ENCODE measurements at regions not wholly inside any gene's neighbourhood (a gene's known extent, or its start where the extent isn't known, plus 50 kb on each side); places are given as distances from the start of the nearest gene placed in this dataset.

DNA sequence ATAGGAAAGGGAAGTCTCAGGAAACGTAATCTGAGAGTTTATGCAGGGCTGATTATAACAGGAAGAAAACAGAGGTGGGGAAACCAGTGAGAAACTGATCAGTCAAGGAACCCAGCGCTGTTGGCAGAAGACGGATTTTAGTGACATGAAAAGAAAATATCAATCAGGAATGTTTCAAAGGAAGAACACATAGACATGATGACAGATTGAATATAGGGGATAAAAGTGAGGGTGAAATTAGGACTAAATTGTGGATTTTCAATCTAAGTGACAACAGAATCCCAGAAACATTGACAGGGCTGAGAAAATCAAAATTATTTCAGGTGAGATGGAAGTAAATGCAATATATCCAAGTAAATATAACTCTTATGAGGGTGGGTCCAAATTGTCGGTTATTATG, 199.8 kb upstream of the CCDC150 start:
- Histone ChIP-seq H3K4me2 (replicated peaks; ENCODE audit: low read depth, low read length, poor library complexity, severe bottlenecking) (no peak overlapping the region), H3K79me2 (ENCODE audit: control insufficient read depth, insufficient read depth, low read length) (no peaks in the 10 kb centered on the region), H4K20me1 (ENCODE audit: control insufficient read depth, insufficient read depth, low read length, poor library complexity, severe bottlenecking) (no peaks in the 10 kb centered on the region), H2AFZ (ENCODE audit: insufficient read depth, low read depth, low read length, poor library complexity, severe bottlenecking) (no peak overlapping the region), H3K27me3 (replicated peaks in 1 of 4; ENCODE audit: control extremely low read depth in 1 of 4, control insufficient read depth in 3 of 4, insufficient read depth in 4 of 4, low read length in 3 of 4) (no peaks in the 10 kb centered on the region), H3K4me3 (ENCODE audit: control extremely low read depth in 1 of 5, extremely low read depth in 1 of 5, insufficient read depth in 1 of 5, low read depth in 2 of 5, low read length in 4 of 5) (no peak overlapping the region), H3K27ac (ENCODE audit: low read length in 2 of 2) (no peak overlapping the region), H3K4me1 (ENCODE audit: control insufficient read depth in 2 of 2, insufficient read depth in 2 of 2, low read length in 2 of 2) (no peaks in the 10 kb centered on the region), H3K36me3 (replicated peaks in 1 of 2; ENCODE audit: control extremely low read depth in 1 of 2, control insufficient read depth in 1 of 2, extremely low read depth in 1 of 2, insufficient read depth in 2 of 2, low read length in 1 of 2) (no peaks in the 10 kb centered on the region), H3K9me3 (ENCODE audit: control extremely low read depth in 1 of 3, control insufficient read depth in 2 of 3, insufficient read depth in 1 of 3, low read length in 2 of 3) (no peaks in the 10 kb centered on the region), H3K9ac (ENCODE audit: low read length) (no peak overlapping the region)
- ATAC-seq (ENCODE audit: low read depth) (no peak), DNase-seq (no peak)
- intact Hi-C loops (cut with micrococcal nuclease) = no loop called here
- Mint-ChIP-seq H3K4me1 (no peaks in the 10 kb centered on the region), H3K9me3 (ENCODE audit: insufficient read depth) (no peaks in the 10 kb centered on the region), H3K27me3 (peaks cover 4% of the 10 kb centered on the region), H3K4me3 (no peak overlapping the region), H3K27ac (no peak overlapping the region)
- CTCF ChIA-PET = interaction anchor here (1.1 kb wide), 1 partner anchor 10 kb away, joined by 3 read pairs; no protein-coding TSS in a partner anchor
- 94% methylated on average over 3 of the region's 4 CpGs for WGBS (ENCODE audit: insufficient coverage)
- POLR2A ChIA-PET = no interaction called here
- TF ChIP-seq, protein P1, sequence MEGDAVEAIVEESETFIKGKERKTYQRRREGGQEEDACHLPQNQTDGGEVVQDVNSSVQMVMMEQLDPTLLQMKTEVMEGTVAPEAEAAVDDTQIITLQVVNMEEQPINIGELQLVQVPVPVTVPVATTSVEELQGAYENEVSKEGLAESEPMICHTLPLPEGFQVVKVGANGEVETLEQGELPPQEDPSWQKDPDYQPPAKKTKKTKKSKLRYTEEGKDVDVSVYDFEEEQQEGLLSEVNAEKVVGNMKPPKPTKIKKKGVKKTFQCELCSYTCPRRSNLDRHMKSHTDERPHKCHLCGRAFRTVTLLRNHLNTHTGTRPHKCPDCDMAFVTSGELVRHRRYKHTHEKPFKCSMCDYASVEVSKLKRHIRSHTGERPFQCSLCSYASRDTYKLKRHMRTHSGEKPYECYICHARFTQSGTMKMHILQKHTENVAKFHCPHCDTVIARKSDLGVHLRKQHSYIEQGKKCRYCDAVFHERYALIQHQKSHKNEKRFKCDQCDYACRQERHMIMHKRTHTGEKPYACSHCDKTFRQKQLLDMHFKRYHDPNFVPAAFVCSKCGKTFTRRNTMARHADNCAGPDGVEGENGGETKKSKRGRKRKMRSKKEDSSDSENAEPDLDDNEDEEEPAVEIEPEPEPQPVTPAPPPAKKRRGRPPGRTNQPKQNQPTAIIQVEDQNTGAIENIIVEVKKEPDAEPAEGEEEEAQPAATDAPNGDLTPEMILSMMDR (IDR thresholded peaks at IDR 0.05) = no peak
- TF ChIP-seq EZH2 (IDR thresholded peaks at IDR 0.05; ENCODE audit: borderline replicate concordance, insufficient read depth, low read depth, low read length, poor library complexity, severe bottlenecking) = no peak

DNA sequence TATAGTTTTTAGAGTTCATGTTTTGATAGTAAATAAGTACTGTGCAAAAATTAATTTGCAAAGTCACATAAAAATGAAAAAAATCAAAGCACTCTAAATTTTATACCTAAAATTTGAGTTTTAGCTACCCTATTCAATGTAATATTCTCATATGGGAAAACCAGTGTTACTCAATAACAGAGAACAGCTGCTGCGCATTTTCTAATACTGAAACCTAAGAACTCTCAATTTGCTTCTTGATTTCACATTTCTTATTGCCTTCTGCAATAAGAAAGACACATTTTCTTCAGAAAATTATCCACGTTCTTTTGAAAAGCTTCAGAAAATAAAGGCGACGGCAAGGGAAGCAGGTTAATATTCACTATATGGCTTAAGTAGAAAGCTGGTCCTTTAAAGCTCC, 199.1 kb upstream of the CCDC150 start:
- H3K79me2 ChIP-seq (ENCODE audit: control insufficient read depth, insufficient read depth, low read length) = no peaks in the 10 kb centered on the region
- CTCF ChIA-PET = interaction anchor here (1.0 kb wide), 1 partner anchor 13 kb away, joined by 7 read pairs; no protein-coding TSS in a partner anchor
- no peak overlapping the region for H3K4me3 Mint-ChIP-seq

More for the DNA sequence above, 199.1 kb upstream of the CCDC150 start:
- Histone ChIP-seq H3K4me2 (replicated peaks; ENCODE audit: low read depth, low read length, poor library complexity, severe bottlenecking) (no peak overlapping the region), H3K9me3 (ENCODE audit: control extremely low read depth in 1 of 3, control insufficient read depth in 2 of 3, insufficient read depth in 1 of 3, low read length in 2 of 3) (no peaks in the 10 kb centered on the region), H3K36me3 (replicated peaks in 1 of 2; ENCODE audit: control extremely low read depth in 1 of 2, control insufficient read depth in 1 of 2, extremely low read depth in 1 of 2, insufficient read depth in 2 of 2, low read length in 1 of 2) (no peaks in the 10 kb centered on the region), H3K4me3 (ENCODE audit: control extremely low read depth in 1 of 5, extremely low read depth in 1 of 5, insufficient read depth in 1 of 5, low read depth in 2 of 5, low read length in 4 of 5) (no peak overlapping the region), H3K9ac (ENCODE audit: low read length) (no peak overlapping the region), H3K27me3 (replicated peaks in 1 of 4; ENCODE audit: control extremely low read depth in 1 of 4, control insufficient read depth in 3 of 4, insufficient read depth in 4 of 4, low read length in 3 of 4) (no peaks in the 10 kb centered on the region), H3K27ac (ENCODE audit: low read length in 2 of 2) (no peak overlapping the region), H3K4me1 (ENCODE audit: control insufficient read depth in 2 of 2, insufficient read depth in 2 of 2, low read length in 2 of 2) (no peaks in the 10 kb centered on the region), H2AFZ (ENCODE audit: insufficient read depth, low read depth, low read length, poor library complexity, severe bottlenecking) (no peak overlapping the region), H4K20me1 (ENCODE audit: control insufficient read depth, insufficient read depth, low read length, poor library complexity, severe bottlenecking) (no peaks in the 10 kb centered on the region)
- no peak for TF ChIP-seq EZH2 (IDR thresholded peaks at IDR 0.05; ENCODE audit: borderline replicate concordance, insufficient read depth, low read depth, low read length, poor library complexity, severe bottlenecking)
- TF ChIP-seq, protein P1 (IDR thresholded peaks at IDR 0.05) = no peak
- DNase-seq = no peak
- intact Hi-C loops (cut with micrococcal nuclease) = no loop called here
- no peak overlapping the region for H3K27ac Mint-ChIP-seq
- ATAC-seq (ENCODE audit: low read depth) = no peak
- no peaks in the 10 kb centered on the region for H3K4me1 Mint-ChIP-seq
- H3K27me3 Mint-ChIP-seq = peaks cover 4% of the 10 kb centered on the region
- POLR2A ChIA-PET = no interaction called here
- 80% methylated on average over 1 of the region's 4 CpGs for WGBS (ENCODE audit: insufficient coverage)
- no peaks in the 10 kb centered on the region for H3K9me3 Mint-ChIP-seq (ENCODE audit: insufficient read depth)
